Cardiac fibroblast (primary cell): ENCODE measurements at regions not wholly inside any gene's neighbourhood (a gene's known extent, or its start where the extent isn't known, plus 50 kb on each side); places are given as distances from the start of the nearest gene placed in this dataset.

Experiments
- DNase-seq, 2 donors: peaks; one replicate each; pipeline versions ENCODE4 v3.0.0 to v3.0.0-alpha.2; 2010; ENCODE audit warnings: low read depth in 2 of 2
- H3K4me3 ChIP-seq, 2 donors: replicated peaks in 1 of 2; 1 replicate in 1 of 2; 2 replicates in 1 of 2; pipeline ENCODE4 v1.5.1; 2011; ENCODE audit warnings: low read depth in 2 of 2, low read length in 2 of 2, mild to moderate bottlenecking in 2 of 2, moderate library complexity in 1 of 2
- CTCF ChIP-seq: IDR thresholded peaks from one replicate; pipeline ENCODE4 v1.5.1; 2011; ENCODE audit warnings: low read depth, mild to moderate bottlenecking, low read length, inconsistent platforms

GRCh38 chr6:128632131-128632530 is 111.7 kb upstream of the PTPRK start:
- TF ChIP-seq CTCF = no peak
- H3K4me3 ChIP-seq = no peak overlapping the region
- DNase-seq = peak; percentile 8 to 66

- no peak for TF ChIP-seq CTCF
- no peak for DNase-seq
- no peak overlapping the region for H3K4me3 ChIP-seq
Observed at GRCh38 chr6:128631031-128631430, 110.6 kb upstream of the PTPRK start.

- TF ChIP-seq CTCF = no peak
- DNase-seq = no peak
- no peak overlapping the region for H3K4me3 ChIP-seq
Observed at GRCh38 chr6:128630213-128630612, 109.8 kb upstream of the PTPRK start.

- no peak for TF ChIP-seq CTCF
- no peak overlapping the region for H3K4me3 ChIP-seq
Observed at GRCh38 chr6:128617285-128617684, 96.9 kb upstream of the PTPRK start.

GRCh38 chr6:128616342-128616741 is 95.9 kb upstream of the PTPRK start:
- no peak for DNase-seq

More at GRCh38 chr6:128617285-128617684, 96.9 kb upstream of the PTPRK start:
- no peak for DNase-seq

GRCh38 chr6:128606611-128607010 is 86.2 kb upstream of the PTPRK start:
- H3K4me3 ChIP-seq = no peak overlapping the region
- DNase-seq = no peak
- TF ChIP-seq CTCF = no peak

More at GRCh38 chr6:128616342-128616741, 95.9 kb upstream of the PTPRK start:
- no peak overlapping the region for H3K4me3 ChIP-seq
- no peak for TF ChIP-seq CTCF

- TF ChIP-seq CTCF = no peak
- H3K4me3 ChIP-seq = no peak overlapping the region
- peak; percentile 37 to 53 for DNase-seq
Observed at GRCh38 chr6:128605961-128606360, 85.6 kb upstream of the PTPRK start.
